Fibroblast of lung (primary cell): ENCODE measurements at regions not wholly inside any gene's neighbourhood (a gene's known extent, or its start where the extent isn't known, plus 50 kb on each side); places are given as distances from the start of the nearest gene placed in this dataset.

Source experiments
- CTCF ChIP-seq, 2 donors: IDR thresholded peaks in 1 of 2; conservative IDR thresholded peaks in 1 of 2; 1 replicate in 1 of 2; 2 replicates in 1 of 2; pipeline ENCODE4 v1.5.1; 2011 to 2012; ENCODE audit warnings: low read length in 2 of 2, control low read depth in 1 of 2, inconsistent platforms in 1 of 2, low read depth in 1 of 2, mild to moderate bottlenecking in 1 of 2
- EZH2 ChIP-seq: IDR thresholded peaks from 2 replicates; pipeline ENCODE4 v1.5.1; 2012; ENCODE audit warnings: low read length, control low read depth, mild to moderate bottlenecking; ENCODE audit errors: missing control alignments

GRCh38 chr2:4140281-4140970 lies 437.1 kb downstream of the DCDC2C start:
- no peak for TF ChIP-seq CTCF (conservative IDR thresholded peaks at IDR 0.05 in 1 of 2, IDR thresholded peaks at IDR 0.05 in 1 of 2; ENCODE audit: low read depth in 1 of 2, low read length in 2 of 2)
- no peak for TF ChIP-seq EZH2
